CD8-positive, alpha-beta memory T cell (primary cell): ENCODE measurements at regions not wholly inside any gene's neighbourhood (a gene's known extent, or its start where the extent isn't known, plus 50 kb on each side); places are given as distances from the start of the nearest gene placed in this dataset.

Experiments used
- CTCF ChIA-PET: fragments of 350-600 bp; sonication (Branson Sonifier 250); formaldehyde crosslinking; loops from one replicate; lab custom pipeline; 2021; ENCODE audit warnings: antibody characterized with exemption; lab: Charles Lee
- POLR2A ChIA-PET: fragments of 350-600 bp; sonication (Branson Sonifier 250); formaldehyde crosslinking; loops from one replicate; lab custom pipeline; 2021; ENCODE audit warnings: antibody characterized with exemption; lab: Charles Lee
- DNase-seq, 5 donors: peaks; one replicate each; pipeline versions ENCODE4 v3.0.0 to v3.0.0-alpha.2; 2020 to 2022; ENCODE audit warnings: mixed read lengths in 1 of 5
- H3K27ac ChIP-seq: one replicate; pipeline ENCODE4 v1.7.0; 2013; ENCODE audit warnings: low read depth, mild to moderate bottlenecking, low read length, moderate library complexity
- H3K27me3 ChIP-seq: 2 replicates; pipeline ENCODE4 v1.7.0; 2013; ENCODE audit warnings: low read length, mild to moderate bottlenecking; ENCODE audit not compliant: insufficient read depth, poor library complexity, severe bottlenecking
- H3K36me3 ChIP-seq: 2 replicates; pipeline ENCODE4 v1.7.0; 2013; ENCODE audit warnings: mild to moderate bottlenecking, low read length, moderate library complexity; ENCODE audit not compliant: insufficient read depth
- H3K4me1 ChIP-seq: 2 replicates; pipeline ENCODE4 v1.7.0; 2013; ENCODE audit warnings: mild to moderate bottlenecking, low read length, moderate library complexity; ENCODE audit not compliant: insufficient read depth
- H3K4me3 ChIP-seq: 2 replicates; pipeline ENCODE4 v1.7.0; 2013; ENCODE audit warnings: mild to moderate bottlenecking, low read length
- H3K9me3 ChIP-seq: 2 replicates; pipeline ENCODE4 v1.7.0; 2013; ENCODE audit warnings: mild to moderate bottlenecking, low read length
- H3K27ac Mint-ChIP-seq, 8 donors: one replicate each; pipeline ENCODE4 v1.8.0; 2020 to 2021; ENCODE audit warnings: mixed read lengths in 8 of 8, mild to moderate bottlenecking in 6 of 8, inconsistent platforms in 3 of 8, moderate library complexity in 3 of 8
- H3K27me3 Mint-ChIP-seq, 2 donors: one replicate each; pipeline ENCODE4 v1.8.0; 2020 to 2021; ENCODE audit warnings: mixed read lengths in 2 of 2, mild to moderate bottlenecking in 1 of 2, moderate library complexity in 1 of 2
- H3K36me3 Mint-ChIP-seq, 3 donors: one replicate each; pipeline ENCODE4 v1.8.0; 2020 to 2021; ENCODE audit warnings: mixed read lengths in 3 of 3, inconsistent platforms in 1 of 3, mild to moderate bottlenecking in 1 of 3
- H3K4me1 Mint-ChIP-seq, 3 donors: one replicate each; pipeline ENCODE4 v1.8.0; 2020 to 2021; ENCODE audit warnings: mixed read lengths in 3 of 3, inconsistent platforms in 1 of 3, mild to moderate bottlenecking in 1 of 3
- H3K4me3 Mint-ChIP-seq, 7 donors: one replicate each; pipeline ENCODE4 v1.8.0; 2020 to 2021; ENCODE audit warnings: mixed read lengths in 7 of 7, mild to moderate bottlenecking in 6 of 7, moderate library complexity in 4 of 7, inconsistent platforms in 2 of 7
- H3K9me3 Mint-ChIP-seq, 5 donors: one replicate each; pipeline ENCODE4 v1.8.0; 2020 to 2022; ENCODE audit warnings: mixed read lengths in 5 of 5, mild to moderate bottlenecking in 3 of 5, moderate library complexity in 2 of 5, inconsistent platforms in 1 of 5

- Histone ChIP-seq H3K27me3 (no peaks in the 10 kb centered on the region), H3K4me1 (no peaks in the 10 kb centered on the region), H3K27ac (no peak overlapping the region), H3K9me3 (no peaks in the 10 kb centered on the region), H3K36me3 (no peaks in the 10 kb centered on the region), H3K4me3 (no peak overlapping the region)
- peaks cover 0 to 5% of the 10 kb centered on the region in 2 donors for H3K27me3 Mint-ChIP-seq
- H3K4me1 Mint-ChIP-seq: no peaks in the 10 kb centered on the region
- CTCF ChIA-PET: no interaction called here
- no peak overlapping the region for H3K4me3 Mint-ChIP-seq
- POLR2A ChIA-PET: no interaction called here
- no peak overlapping the region for H3K27ac Mint-ChIP-seq
- no peak for DNase-seq
- no peaks in the 10 kb centered on the region for H3K36me3 Mint-ChIP-seq
- H3K9me3 Mint-ChIP-seq: peaks cover 0 to 1% (median 0%) of the 10 kb centered on the region in 5 donors
Observed at GRCh38 chr13:106883976-106884375, 316.0 kb upstream of the ARGLU1 start.

- no peak overlapping the region for H3K4me3 ChIP-seq
- no peaks in the 10 kb centered on the region for H3K27me3 ChIP-seq
- ChIA-PET POLR2A (no interaction called here), CTCF (no interaction called here)
- no peaks in the 10 kb centered on the region for H3K9me3 ChIP-seq
- no peaks in the 10 kb centered on the region for H3K36me3 Mint-ChIP-seq
- H3K9me3 Mint-ChIP-seq: peaks cover 0 to 2% (median 0%) of the 10 kb centered on the region in 5 donors
- H3K27me3 Mint-ChIP-seq: peaks cover 0 to 3% of the 10 kb centered on the region in 2 donors
- H3K27ac ChIP-seq: no peak overlapping the region
- H3K4me1 ChIP-seq: no peaks in the 10 kb centered on the region
- DNase-seq: no peak
- H3K36me3 ChIP-seq: no peaks in the 10 kb centered on the region
- H3K4me3 Mint-ChIP-seq: no peak overlapping the region
- H3K27ac Mint-ChIP-seq: no peak overlapping the region
- no peaks in the 10 kb centered on the region for H3K4me1 Mint-ChIP-seq
Observed at GRCh38 chr13:106882246-106882645, 314.3 kb upstream of the ARGLU1 start.

- no peaks in the 10 kb centered on the region for H3K27me3 ChIP-seq
- no peak overlapping the region for H3K4me3 ChIP-seq
- H3K27ac ChIP-seq: no peak overlapping the region
- DNase-seq: no peak
- H3K9me3 Mint-ChIP-seq: peaks cover 0 to 3% (median 1%) of the 10 kb centered on the region in 5 donors
- no peaks in the 10 kb centered on the region for H3K4me1 Mint-ChIP-seq
- no peak overlapping the region for H3K4me3 Mint-ChIP-seq
- POLR2A ChIA-PET: no interaction called here
- H3K9me3 ChIP-seq: no peaks in the 10 kb centered on the region
- no peak overlapping the region for H3K27ac Mint-ChIP-seq
- H3K36me3 Mint-ChIP-seq: no peaks in the 10 kb centered on the region
- H3K27me3 Mint-ChIP-seq: peaks cover 0 to 6% of the 10 kb centered on the region in 2 donors
- CTCF ChIA-PET: no interaction called here
- H3K4me1 ChIP-seq: no peaks in the 10 kb centered on the region
- H3K36me3 ChIP-seq: no peaks in the 10 kb centered on the region
Observed at GRCh38 chr13:106879806-106880205, 311.9 kb upstream of the ARGLU1 start.

GRCh38 chr13:106874323-106874722, 306.4 kb upstream of the ARGLU1 start:
- Mint-ChIP-seq H3K27me3 (peaks cover 0 to 3% of the 10 kb centered on the region in 2 donors), H3K4me3 (no peak overlapping the region), H3K9me3 (peaks cover 0 to 10% (median 1%) of the 10 kb centered on the region in 5 donors), H3K4me1 (no peaks in the 10 kb centered on the region), H3K36me3 (no peaks in the 10 kb centered on the region), H3K27ac (no peak overlapping the region)
- ChIA-PET POLR2A (no interaction called here), CTCF (no interaction called here)
- Histone ChIP-seq H3K27me3 (no peaks in the 10 kb centered on the region), H3K4me1 (no peaks in the 10 kb centered on the region), H3K4me3 (no peak overlapping the region), H3K9me3 (no peaks in the 10 kb centered on the region), H3K36me3 (no peaks in the 10 kb centered on the region), H3K27ac (no peak overlapping the region)
- no peak for DNase-seq

- Histone ChIP-seq H3K4me1 (no peaks in the 10 kb centered on the region), H3K36me3 (no peaks in the 10 kb centered on the region), H3K27me3 (no peaks in the 10 kb centered on the region), H3K4me3 (no peak overlapping the region), H3K9me3 (no peaks in the 10 kb centered on the region), H3K27ac (no peak overlapping the region)
- no peak overlapping the region for H3K4me3 Mint-ChIP-seq
- no peak for DNase-seq
- no peaks in the 10 kb centered on the region for H3K36me3 Mint-ChIP-seq
- peaks cover 0 to 10% (median 0%) of the 10 kb centered on the region in 5 donors for H3K9me3 Mint-ChIP-seq
- peaks cover 0 to 3% of the 10 kb centered on the region in 2 donors for H3K27me3 Mint-ChIP-seq
- no peaks in the 10 kb centered on the region for H3K4me1 Mint-ChIP-seq
- no peak overlapping the region for H3K27ac Mint-ChIP-seq
- POLR2A ChIA-PET: no interaction called here
- CTCF ChIA-PET: no interaction called here
Observed at GRCh38 chr13:106873810-106874209, 305.9 kb upstream of the ARGLU1 start.

- Histone ChIP-seq H3K27me3 (no peaks in the 10 kb centered on the region), H3K36me3 (no peaks in the 10 kb centered on the region), H3K9me3 (no peaks in the 10 kb centered on the region), H3K4me3 (no peak overlapping the region), H3K4me1 (no peaks in the 10 kb centered on the region), H3K27ac (no peak overlapping the region)
- no peak for DNase-seq
- H3K4me3 Mint-ChIP-seq: no peak overlapping the region
- peaks cover 1 to 7% of the 10 kb centered on the region in 2 donors for H3K27me3 Mint-ChIP-seq
- POLR2A ChIA-PET: no interaction called here
- peaks cover 0 to 5% (median 2%) of the 10 kb centered on the region in 5 donors for H3K9me3 Mint-ChIP-seq
- no peak overlapping the region for H3K27ac Mint-ChIP-seq
- CTCF ChIA-PET: no interaction called here
- no peaks in the 10 kb centered on the region for H3K36me3 Mint-ChIP-seq
- H3K4me1 Mint-ChIP-seq: no peaks in the 10 kb centered on the region
Observed at GRCh38 chr13:106867249-106867648, 299.3 kb upstream of the ARGLU1 start.

- Mint-ChIP-seq H3K9me3 (peaks cover 0 to 2% (median 2%) of the 10 kb centered on the region in 5 donors), H3K4me1 (no peaks in the 10 kb centered on the region), H3K36me3 (no peaks in the 10 kb centered on the region), H3K27me3 (peaks cover 1 to 7% of the 10 kb centered on the region in 2 donors), H3K27ac (no peak overlapping the region), H3K4me3 (no peak overlapping the region)
- no peak overlapping the region for H3K27ac ChIP-seq
- no peaks in the 10 kb centered on the region for H3K4me1 ChIP-seq
- H3K36me3 ChIP-seq: no peaks in the 10 kb centered on the region
- no peak for DNase-seq
- H3K9me3 ChIP-seq: no peaks in the 10 kb centered on the region
- ChIA-PET POLR2A (no interaction called here), CTCF (no interaction called here)
- no peak overlapping the region for H3K4me3 ChIP-seq
- H3K27me3 ChIP-seq: no peaks in the 10 kb centered on the region
Observed at GRCh38 chr13:106865716-106866440, 297.9 kb upstream of the ARGLU1 start.

GRCh38 chr13:106859533-106859904, 291.6 kb upstream of the ARGLU1 start:
- ChIA-PET CTCF (no interaction called here), POLR2A (no interaction called here)
- peaks cover 0 to 4% (median 2%) of the 10 kb centered on the region in 5 donors for H3K9me3 Mint-ChIP-seq
- H3K4me1 Mint-ChIP-seq: no peaks in the 10 kb centered on the region
- H3K27ac Mint-ChIP-seq: no peak overlapping the region
- H3K4me3 Mint-ChIP-seq: no peak overlapping the region
- H3K27me3 Mint-ChIP-seq: no peaks in the 10 kb centered on the region
- Histone ChIP-seq H3K4me1 (no peaks in the 10 kb centered on the region), H3K27me3 (no peaks in the 10 kb centered on the region), H3K27ac (no peak overlapping the region), H3K36me3 (no peaks in the 10 kb centered on the region), H3K9me3 (no peaks in the 10 kb centered on the region), H3K4me3 (no peak overlapping the region)
- H3K36me3 Mint-ChIP-seq: no peaks in the 10 kb centered on the region
- DNase-seq: no peak
